ENCODE measurements at regions not wholly inside any gene's neighbourhood (a gene's known extent, or its start where the extent isn't known, plus 50 kb on each side); places are given as distances from the start of the nearest gene placed in this dataset.

- H3K27me3 ChIP-seq (ENCODE audit: control insufficient read depth in 1 of 2, insufficient read depth in 2 of 2, low read length in 2 of 2): no peaks in the 10 kb centered on the region
- H3K27ac ChIP-seq (ENCODE audit: low read depth, low read length): no peak overlapping the region
- no peak overlapping the region for H3K4me3 ChIP-seq (ENCODE audit: low read depth in 1 of 2, low read length in 2 of 2)
- peaks cover 13% of the 10 kb centered on the region for H3K4me1 ChIP-seq (ENCODE audit: insufficient read depth, low read length)
- H3K9ac ChIP-seq (ENCODE audit: low read length): no peak overlapping the region
- H3K9me3 ChIP-seq (ENCODE audit: low read length): no peaks in the 10 kb centered on the region
- H3K36me3 ChIP-seq (ENCODE audit: insufficient read depth, low read length): no peaks in the 10 kb centered on the region
These were observed 145.1 kb downstream of the TDRD15 start for GRCh38 chr2:21268878-21269224.

- Histone ChIP-seq H3K4me3 (ENCODE audit: low read depth in 1 of 2, low read length in 2 of 2) (no peak overlapping the region), H3K9me3 (ENCODE audit: low read length) (no peaks in the 10 kb centered on the region), H3K9ac (ENCODE audit: low read length) (no peak overlapping the region), H3K27ac (ENCODE audit: low read depth, low read length) (no peak overlapping the region), H3K36me3 (ENCODE audit: insufficient read depth, low read length) (no peaks in the 10 kb centered on the region), H3K27me3 (ENCODE audit: control insufficient read depth in 1 of 2, insufficient read depth in 2 of 2, low read length in 2 of 2) (no peaks in the 10 kb centered on the region), H3K4me1 (ENCODE audit: insufficient read depth, low read length) (peaks cover 13% of the 10 kb centered on the region)
These were observed 145.6 kb downstream of the TDRD15 start for GRCh38 chr2:21269382-21269781.

GRCh38 chr2:21270083-21270491, 146.3 kb downstream of the TDRD15 start:
- H3K9me3 ChIP-seq (ENCODE audit: low read length): no peaks in the 10 kb centered on the region
- H3K36me3 ChIP-seq (ENCODE audit: insufficient read depth, low read length): no peaks in the 10 kb centered on the region
- no peaks in the 10 kb centered on the region for H3K27me3 ChIP-seq (ENCODE audit: control insufficient read depth in 1 of 2, insufficient read depth in 2 of 2, low read length in 2 of 2)
- H3K9ac ChIP-seq (ENCODE audit: low read length): no peak overlapping the region
- peaks cover 13% of the 10 kb centered on the region for H3K4me1 ChIP-seq (ENCODE audit: insufficient read depth, low read length)
- no peak overlapping the region for H3K4me3 ChIP-seq (ENCODE audit: low read depth in 1 of 2, low read length in 2 of 2)
- no peak overlapping the region for H3K27ac ChIP-seq (ENCODE audit: low read depth, low read length)

- Histone ChIP-seq H3K27ac (ENCODE audit: low read depth, low read length) (no peak overlapping the region), H3K9me3 (ENCODE audit: low read length) (no peaks in the 10 kb centered on the region), H3K4me3 (ENCODE audit: low read depth in 1 of 2, low read length in 2 of 2) (no peak overlapping the region), H3K9ac (ENCODE audit: low read length) (no peak overlapping the region), H3K4me1 (ENCODE audit: insufficient read depth, low read length) (peaks cover 13% of the 10 kb centered on the region), H3K27me3 (ENCODE audit: control insufficient read depth in 1 of 2, insufficient read depth in 2 of 2, low read length in 2 of 2) (no peaks in the 10 kb centered on the region), H3K36me3 (ENCODE audit: insufficient read depth, low read length) (no peaks in the 10 kb centered on the region)
These were observed 146.9 kb downstream of the TDRD15 start for GRCh38 chr2:21270708-21271122.

DNA sequence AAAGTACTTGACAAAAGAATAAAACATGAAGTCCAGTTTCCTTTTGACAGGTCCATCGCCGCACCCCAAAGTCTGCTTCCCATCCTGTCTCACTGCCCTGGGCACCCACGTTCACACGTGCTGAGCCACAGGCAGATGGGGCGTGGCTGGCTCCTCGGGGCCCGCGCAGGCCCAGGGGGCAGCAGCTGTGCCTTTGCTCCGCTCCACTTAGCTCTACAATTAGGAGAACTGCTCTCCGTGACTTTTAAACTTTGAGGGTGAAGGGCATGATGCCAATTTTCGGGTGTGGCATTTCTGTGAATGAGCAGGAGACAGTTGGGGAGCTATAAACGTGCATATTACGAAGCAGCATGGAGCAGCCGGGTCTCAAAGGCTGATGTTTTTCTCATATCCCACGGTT, 152.4 kb downstream of the TDRD15 start:
- Histone ChIP-seq H3K4me3 (ENCODE audit: low read depth in 1 of 2, low read length in 2 of 2) (no peak overlapping the region), H3K9ac (ENCODE audit: low read length) (no peak overlapping the region), H3K9me3 (ENCODE audit: low read length) (no peaks in the 10 kb centered on the region), H3K27me3 (ENCODE audit: control insufficient read depth in 1 of 2, insufficient read depth in 2 of 2, low read length in 2 of 2) (no peaks in the 10 kb centered on the region), H3K36me3 (ENCODE audit: insufficient read depth, low read length) (no peaks in the 10 kb centered on the region), H3K4me1 (ENCODE audit: insufficient read depth, low read length) (peaks cover 12% of the 10 kb centered on the region), H3K27ac (ENCODE audit: low read depth, low read length) (no peak overlapping the region)

DNA sequence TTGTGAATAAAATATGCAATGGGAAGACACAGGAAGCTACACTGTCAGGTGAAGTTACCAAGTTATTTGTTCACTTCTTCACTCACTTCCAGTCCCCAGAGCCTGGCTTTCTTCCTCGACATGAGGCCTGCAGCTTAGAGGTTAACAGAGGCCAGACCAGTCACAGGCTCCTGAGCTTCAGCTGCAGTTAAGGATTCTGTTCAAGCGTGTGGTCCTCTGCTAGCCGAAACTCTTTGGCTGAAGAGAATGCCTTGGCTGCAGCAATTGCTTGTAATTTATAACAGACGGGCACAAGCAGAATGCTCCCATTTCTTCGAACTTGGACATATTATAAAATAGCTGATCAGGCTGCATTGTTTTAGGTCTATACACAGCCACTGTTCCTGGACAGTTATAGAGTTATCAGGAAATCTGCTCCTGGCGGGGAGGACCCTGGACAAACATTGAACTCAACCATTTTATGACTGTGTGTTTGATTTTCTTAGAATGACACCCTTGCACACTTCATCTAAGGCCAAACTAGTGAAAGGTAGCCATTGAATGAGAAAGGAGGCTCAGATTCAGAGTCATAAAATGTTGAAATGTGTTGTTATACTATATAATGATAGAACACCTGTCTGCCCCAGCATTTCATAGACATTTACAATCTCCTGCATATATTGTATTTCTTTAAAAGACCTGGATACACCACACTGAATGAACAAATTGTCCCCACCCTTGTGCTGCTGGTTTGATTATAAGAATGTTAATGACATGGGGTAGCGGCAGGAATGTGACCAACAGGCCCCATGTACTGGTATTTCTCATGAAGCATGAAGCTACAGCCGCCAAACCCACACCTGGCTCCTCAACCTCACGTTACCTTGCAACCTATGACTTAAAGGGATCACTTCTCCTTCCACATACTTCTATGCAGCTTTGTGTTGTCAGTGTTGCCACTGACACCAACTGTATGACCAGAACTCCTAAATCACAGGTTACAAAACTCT, 153.6 kb downstream of the TDRD15 start:
- Histone ChIP-seq H3K9ac (ENCODE audit: low read length) (no peak overlapping the region), H3K4me3 (ENCODE audit: low read depth in 1 of 2, low read length in 2 of 2) (no peak overlapping the region), H3K36me3 (ENCODE audit: insufficient read depth, low read length) (no peaks in the 10 kb centered on the region), H3K27ac (ENCODE audit: low read depth, low read length) (no peak overlapping the region), H3K9me3 (ENCODE audit: low read length) (no peaks in the 10 kb centered on the region), H3K27me3 (ENCODE audit: control insufficient read depth in 1 of 2, insufficient read depth in 2 of 2, low read length in 2 of 2) (no peaks in the 10 kb centered on the region), H3K4me1 (ENCODE audit: insufficient read depth, low read length) (peaks cover 10% of the 10 kb centered on the region)

GRCh38 chr2:21279525-21279924, 155.8 kb downstream of the TDRD15 start:
- Histone ChIP-seq H3K9me3 (ENCODE audit: low read length) (no peaks in the 10 kb centered on the region), H3K4me3 (ENCODE audit: low read depth in 1 of 2, low read length in 2 of 2) (no peak overlapping the region), H3K27me3 (ENCODE audit: control insufficient read depth in 1 of 2, insufficient read depth in 2 of 2, low read length in 2 of 2) (no peaks in the 10 kb centered on the region), H3K9ac (ENCODE audit: low read length) (no peak overlapping the region), H3K4me1 (ENCODE audit: insufficient read depth, low read length) (peaks cover 10% of the 10 kb centered on the region), H3K27ac (ENCODE audit: low read depth, low read length) (no peak overlapping the region), H3K36me3 (ENCODE audit: insufficient read depth, low read length) (no peaks in the 10 kb centered on the region)

GRCh38 chr2:21280793-21281192, 157.0 kb downstream of the TDRD15 start:
- Histone ChIP-seq H3K36me3 (ENCODE audit: insufficient read depth, low read length) (no peaks in the 10 kb centered on the region), H3K9me3 (ENCODE audit: low read length) (no peaks in the 10 kb centered on the region), H3K4me3 (ENCODE audit: low read depth in 1 of 2, low read length in 2 of 2) (no peak overlapping the region), H3K27ac (ENCODE audit: low read depth, low read length) (no peak overlapping the region), H3K4me1 (ENCODE audit: insufficient read depth, low read length) (peaks cover 10% of the 10 kb centered on the region), H3K9ac (ENCODE audit: low read length) (no peak overlapping the region), H3K27me3 (ENCODE audit: control insufficient read depth in 1 of 2, insufficient read depth in 2 of 2, low read length in 2 of 2) (no peaks in the 10 kb centered on the region)

DNA sequence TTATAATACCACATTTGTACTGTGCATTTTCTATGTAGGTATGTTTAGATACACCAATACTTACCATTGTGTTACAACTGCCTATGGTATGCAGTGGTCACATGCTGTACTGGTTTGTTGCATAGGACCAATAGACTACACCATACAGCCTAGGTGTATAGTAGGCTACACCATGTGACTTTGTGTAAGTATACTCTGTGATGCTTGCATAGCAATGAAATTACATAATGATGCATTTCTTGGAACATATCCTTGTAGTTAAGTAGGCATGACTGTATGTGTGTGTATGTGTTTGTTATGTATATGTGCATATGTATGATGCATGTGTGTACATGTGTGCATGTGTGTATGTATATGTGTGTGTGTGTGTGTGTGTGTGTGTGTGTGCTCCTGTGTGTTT, 157.6 kb downstream of the TDRD15 start:
- H3K27ac ChIP-seq (ENCODE audit: low read depth, low read length): no peak overlapping the region
- H3K36me3 ChIP-seq (ENCODE audit: insufficient read depth, low read length): no peaks in the 10 kb centered on the region
- H3K27me3 ChIP-seq (ENCODE audit: control insufficient read depth in 1 of 2, insufficient read depth in 2 of 2, low read length in 2 of 2): no peaks in the 10 kb centered on the region
- H3K9me3 ChIP-seq (ENCODE audit: low read length): no peaks in the 10 kb centered on the region
- H3K4me1 ChIP-seq (ENCODE audit: insufficient read depth, low read length): peaks cover 10% of the 10 kb centered on the region
- H3K4me3 ChIP-seq (ENCODE audit: low read depth in 1 of 2, low read length in 2 of 2): no peak overlapping the region
- H3K9ac ChIP-seq (ENCODE audit: low read length): no peak overlapping the region

- Histone ChIP-seq H3K36me3 (ENCODE audit: insufficient read depth, low read length) (no peaks in the 10 kb centered on the region), H3K4me1 (ENCODE audit: insufficient read depth, low read length) (peaks cover 7% of the 10 kb centered on the region), H3K27me3 (ENCODE audit: control insufficient read depth in 1 of 2, insufficient read depth in 2 of 2, low read length in 2 of 2) (no peaks in the 10 kb centered on the region), H3K27ac (ENCODE audit: low read depth, low read length) (no peak overlapping the region), H3K4me3 (ENCODE audit: low read depth in 1 of 2, low read length in 2 of 2) (no peak overlapping the region), H3K9ac (ENCODE audit: low read length) (no peak overlapping the region), H3K9me3 (ENCODE audit: low read length) (no peaks in the 10 kb centered on the region)
These were observed 158.2 kb downstream of the TDRD15 start for GRCh38 chr2:21281791-21282514.

GRCh38 chr2:21282515-21282898, 158.7 kb downstream of the TDRD15 start:
- Histone ChIP-seq H3K36me3 (ENCODE audit: insufficient read depth, low read length) (no peaks in the 10 kb centered on the region), H3K4me3 (ENCODE audit: low read depth in 1 of 2, low read length in 2 of 2) (no peak overlapping the region), H3K27ac (ENCODE audit: low read depth, low read length) (no peak overlapping the region), H3K9ac (ENCODE audit: low read length) (no peak overlapping the region), H3K4me1 (ENCODE audit: insufficient read depth, low read length) (peaks cover 1% of the 10 kb centered on the region), H3K9me3 (ENCODE audit: low read length) (no peaks in the 10 kb centered on the region), H3K27me3 (ENCODE audit: control insufficient read depth in 1 of 2, insufficient read depth in 2 of 2, low read length in 2 of 2) (no peaks in the 10 kb centered on the region)
